ENCODE measurements at regions not wholly inside any gene's neighbourhood (a gene's known extent, or its start where the extent isn't known, plus 50 kb on each side); places are given as distances from the start of the nearest gene placed in this dataset.

DNA sequence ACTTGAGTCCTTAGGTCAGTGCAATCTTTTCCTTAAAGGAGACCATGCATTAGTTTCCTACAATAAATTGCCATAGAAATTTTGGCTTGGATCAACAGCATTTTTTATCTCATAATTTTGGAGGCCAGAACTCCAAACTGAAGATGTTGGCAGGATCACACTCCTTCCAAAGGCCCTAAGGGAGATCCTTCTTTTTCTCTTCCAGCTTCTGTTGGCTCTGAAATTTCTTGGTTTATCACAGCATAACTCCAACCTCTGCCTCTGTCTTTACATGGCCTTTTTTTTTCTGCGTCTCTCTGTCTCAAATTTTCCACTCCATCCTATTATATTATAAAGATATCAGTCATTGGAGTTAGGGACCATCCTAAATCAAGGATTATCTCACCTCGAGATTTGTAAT, 282.2 kb downstream of the STIM2 start:
- no peak for TF ChIP-seq YY1 (IDR thresholded peaks at IDR 0.05; ENCODE audit: insufficient read depth, insufficient read length)
- TF ChIP-seq ZNF274 (IDR thresholded peaks at IDR 0.05; ENCODE audit: low read depth, low read length), result no peak
- no peak for TF ChIP-seq SUZ12 (IDR thresholded peaks at IDR 0.05; ENCODE audit: extremely low read depth, insufficient read depth, insufficient read length)

Measured in NT2/D1 (cell line).